ENCODE measurements at regions not wholly inside any gene's neighbourhood (a gene's known extent, or its start where the extent isn't known, plus 50 kb on each side); places are given as distances from the start of the nearest gene placed in this dataset.
"Not testable (repeated sequence)": the region's sequence is repeated elsewhere in the genome, so short reads cannot be mapped to it uniquely, and the experiment has no call there.

GRCh38 chr19:28546148-28546685, 666.7 kb downstream of the UQCRFS1 start:
- DNase-seq = no peak

DNA sequence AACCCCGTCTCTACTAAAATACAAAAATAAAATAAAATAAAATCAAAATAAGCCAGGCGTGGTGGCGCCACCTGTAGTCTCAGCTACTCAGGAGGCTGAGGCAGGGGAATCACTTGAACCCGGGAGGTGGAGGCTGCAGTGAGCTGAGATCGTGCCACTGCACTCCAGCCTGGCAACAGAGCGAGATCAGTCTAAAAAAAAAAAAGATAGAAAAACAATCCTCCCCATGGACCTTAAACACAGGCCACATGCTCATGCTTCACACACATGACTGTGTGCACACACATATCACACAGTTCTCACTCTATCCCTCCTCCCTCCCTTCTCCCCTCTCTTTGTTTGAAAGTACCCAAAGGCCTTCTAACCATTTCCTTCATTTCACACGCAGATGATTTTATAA, 667.6 kb downstream of the UQCRFS1 start:
- DNase-seq = not testable (repeated sequence)

DNA sequence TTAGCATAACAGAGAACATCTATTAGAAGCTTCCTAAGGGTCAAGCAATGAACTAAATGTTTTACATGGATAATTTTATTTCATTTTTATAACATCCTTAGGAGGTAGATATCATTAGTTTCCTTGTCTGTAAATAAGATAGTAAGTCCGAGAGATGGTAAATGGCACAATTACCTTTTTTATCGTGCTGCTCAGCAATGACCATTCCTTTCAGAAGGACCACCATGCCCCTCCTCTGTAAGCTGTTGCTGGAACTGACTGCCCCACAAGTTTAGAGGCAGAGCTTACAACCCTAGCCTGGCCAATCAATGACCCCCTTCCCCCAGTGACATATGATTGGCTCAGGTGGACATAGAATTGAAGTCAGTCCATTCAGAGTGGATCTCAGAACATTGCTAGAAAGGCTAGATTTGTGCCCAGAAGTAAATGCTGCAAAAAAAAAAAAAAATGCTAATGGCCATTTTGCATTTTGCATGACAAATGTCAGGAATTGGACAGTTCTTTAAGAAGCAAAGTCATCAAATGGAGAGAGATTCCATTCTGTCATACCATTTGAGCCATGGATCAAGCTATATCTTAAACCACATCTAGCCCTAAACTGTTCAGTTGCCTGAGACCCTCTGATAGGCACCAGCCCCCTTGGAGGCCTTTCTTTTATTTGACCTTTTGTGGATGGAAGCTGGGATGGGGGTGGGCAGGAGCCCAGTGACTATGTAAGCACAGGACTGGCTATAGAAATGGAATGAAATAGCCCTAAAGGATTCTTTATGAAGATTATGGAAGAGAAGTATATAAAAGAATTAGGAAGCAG, 668.3 kb downstream of the UQCRFS1 start:
- DNase-seq = no peak

DNA sequence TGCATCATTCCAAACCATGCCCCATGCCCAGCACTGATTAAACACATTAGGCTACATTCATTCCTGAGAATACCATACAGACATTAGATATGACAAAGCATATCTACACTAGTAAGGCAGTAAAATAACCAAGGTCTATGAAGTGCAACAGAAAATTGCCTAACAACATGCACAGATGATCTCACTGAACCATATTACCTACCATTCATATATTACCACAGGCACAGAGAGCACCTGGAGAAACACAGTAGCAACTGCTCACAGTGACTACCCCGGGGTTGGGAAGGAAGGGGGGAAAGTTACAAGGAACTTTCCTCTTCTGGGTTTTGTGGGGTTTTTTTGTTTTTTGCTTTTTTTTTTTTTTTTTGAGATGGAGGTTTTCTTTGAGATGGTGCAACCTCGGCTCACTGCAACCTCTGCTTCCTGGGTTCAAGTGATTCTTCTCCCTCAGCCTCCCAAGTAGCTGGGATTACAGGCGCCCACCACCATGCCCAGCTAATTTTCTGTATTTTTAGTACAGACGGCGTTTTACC, 669.6 kb downstream of the UQCRFS1 start:
- DNase-seq = no peak

DNA sequence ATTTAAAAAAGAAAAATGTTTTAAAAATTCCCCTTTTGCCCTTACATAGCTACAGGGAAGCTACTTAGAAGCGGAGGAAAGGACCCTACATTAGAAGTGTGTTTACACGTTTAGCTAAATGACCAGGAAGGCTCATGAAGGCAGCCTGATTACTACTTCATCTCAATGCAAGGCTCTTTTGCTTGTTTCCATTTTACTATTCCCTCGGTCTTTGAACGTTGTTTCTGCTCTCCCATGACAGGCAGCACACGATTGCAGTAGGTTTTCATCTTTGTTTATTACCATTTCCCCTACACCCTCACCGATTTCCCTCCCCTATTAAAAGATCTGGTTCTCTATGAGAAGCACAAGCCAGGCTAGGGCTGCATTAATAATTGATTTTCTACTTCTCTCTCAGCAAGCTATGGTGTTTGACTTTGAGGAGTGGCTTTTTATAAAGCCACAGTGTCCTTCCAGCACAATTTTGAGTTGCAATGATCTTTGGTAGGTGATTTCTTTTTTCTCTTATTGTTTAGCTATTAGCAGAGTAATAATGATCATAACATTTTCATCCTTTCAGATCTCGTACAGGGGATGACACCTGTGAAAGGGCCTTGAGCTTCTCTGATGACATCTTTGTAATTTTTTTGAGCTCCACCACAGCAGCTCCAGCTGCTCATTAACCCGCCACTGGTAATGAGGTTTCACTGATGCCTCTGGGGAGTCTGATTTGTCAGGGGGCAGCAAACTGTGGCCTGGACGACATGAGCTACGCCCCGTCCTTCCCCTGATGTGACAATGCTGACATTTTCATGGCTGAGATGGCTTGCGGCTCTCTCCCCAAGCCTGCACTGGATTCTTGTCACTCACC, 670.3 kb downstream of the UQCRFS1 start:
- DNase-seq = no peak

DNA sequence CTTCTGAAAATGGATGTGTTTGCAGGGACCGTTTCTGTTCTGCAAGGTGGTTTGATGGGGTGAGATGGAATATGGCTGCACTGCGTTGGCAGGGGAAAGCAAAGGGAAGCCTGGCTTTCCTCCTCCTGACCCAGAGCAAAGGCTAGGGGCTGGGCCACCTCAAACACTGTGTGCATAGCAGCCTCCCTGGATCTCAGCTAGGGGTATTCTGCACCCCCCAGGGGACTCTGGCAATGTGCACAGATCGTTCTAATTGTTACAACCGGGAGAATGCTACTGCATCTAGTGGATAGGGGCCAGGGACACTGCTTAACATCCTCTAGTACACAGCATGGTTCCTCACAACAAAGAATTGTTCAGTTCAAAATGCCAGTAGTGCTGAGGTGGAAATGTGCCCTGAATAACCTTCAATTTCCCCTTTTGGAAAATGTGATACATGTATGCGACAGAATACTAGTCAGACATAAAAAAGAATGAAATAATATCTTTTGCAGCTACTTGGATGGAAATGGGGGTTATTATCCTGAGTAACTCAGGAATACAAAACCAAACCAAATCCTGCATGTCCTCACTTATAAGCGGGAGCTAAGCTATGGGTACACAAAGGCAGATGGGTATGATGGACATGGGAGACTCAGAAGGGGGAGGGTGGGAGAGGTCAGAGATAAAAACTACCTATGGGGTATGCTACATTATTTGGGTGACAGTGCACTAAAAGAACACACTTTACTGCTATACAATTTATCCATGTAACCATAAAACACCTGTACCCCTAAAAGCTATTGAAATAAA, 671.2 kb downstream of the UQCRFS1 start:
- DNase-seq = no peak

DNA sequence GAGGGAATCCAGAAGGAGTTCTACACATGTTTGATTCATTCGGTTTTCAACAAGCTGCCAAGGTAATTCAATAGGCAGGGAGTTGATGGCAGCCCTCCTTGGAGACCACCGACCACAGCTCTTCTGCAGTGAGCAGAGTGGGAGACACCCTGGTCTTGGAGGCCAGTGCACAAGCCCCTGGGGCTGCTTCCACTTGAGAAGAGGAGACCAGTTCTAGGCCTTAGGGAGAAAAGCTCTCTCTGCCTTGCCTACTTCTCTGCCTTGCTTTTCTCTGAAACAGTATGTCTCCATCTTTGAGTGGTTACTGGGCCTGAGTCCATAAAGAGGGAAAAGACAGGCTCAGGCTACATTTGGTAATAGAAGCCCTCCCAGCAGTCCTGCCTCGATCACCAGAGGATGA, 671.9 kb downstream of the UQCRFS1 start:
- no peak for DNase-seq

DNA sequence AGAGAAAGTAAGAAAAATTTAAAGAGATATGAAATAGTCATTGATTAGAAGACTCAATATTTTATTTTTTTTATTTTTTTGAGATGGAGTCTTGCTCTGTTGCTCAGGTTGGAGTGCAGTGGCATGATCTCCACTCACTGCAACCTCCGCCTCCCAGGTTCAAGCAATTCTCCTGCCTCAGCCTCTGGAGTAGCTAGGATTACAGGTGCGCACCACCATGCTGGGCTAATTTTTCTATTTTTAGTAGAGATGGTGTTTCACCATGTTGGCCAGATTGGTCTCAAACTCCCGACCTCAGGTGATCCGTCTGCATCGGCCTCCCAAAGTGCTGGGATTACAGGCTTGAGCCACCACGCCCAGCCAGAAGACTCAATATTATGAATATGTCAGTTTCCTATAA, 672.6 kb downstream of the UQCRFS1 start:
- not testable (repeated sequence) for DNase-seq

DNA sequence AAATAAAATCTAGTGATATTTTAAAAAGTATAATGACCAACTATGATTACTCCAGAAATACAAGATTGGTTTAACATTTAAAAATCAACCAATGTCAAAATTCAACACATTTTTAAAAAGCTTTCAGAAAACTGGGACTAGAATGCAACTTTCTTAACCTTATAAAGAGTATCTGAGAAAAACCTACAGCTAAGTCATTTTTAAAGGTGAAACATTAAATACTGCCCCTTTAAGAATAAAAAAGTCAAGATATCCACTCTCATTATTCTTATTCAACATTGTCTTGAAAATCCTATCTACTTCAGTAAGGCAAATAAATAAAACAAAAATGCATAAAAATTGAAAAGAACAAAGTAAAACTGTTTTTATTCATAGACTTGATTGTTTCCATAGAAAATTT, 673.2 kb downstream of the UQCRFS1 start:
- DNase-seq = no peak

- DNase-seq = not testable (repeated sequence)
Observed at GRCh38 chr19:28538579-28538978, 674.4 kb downstream of the UQCRFS1 start.

DNA sequence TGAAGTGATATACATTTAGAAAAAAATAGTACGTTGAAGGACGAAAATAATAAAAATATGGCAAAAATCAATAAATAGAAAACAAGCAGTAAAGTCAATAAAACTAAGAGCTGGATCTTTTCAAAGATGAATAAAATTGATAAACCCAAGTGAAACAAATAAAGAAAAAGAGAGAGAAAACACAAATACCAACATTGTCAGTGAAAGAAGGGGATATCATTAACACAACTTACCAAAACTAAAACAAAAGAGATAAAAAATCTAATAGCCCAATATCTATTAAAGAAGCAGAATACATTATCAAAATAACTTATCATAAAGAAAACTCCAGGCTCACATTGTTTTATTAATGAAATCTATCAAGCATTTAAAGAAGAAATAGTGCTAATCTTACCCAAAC, 675.1 kb downstream of the UQCRFS1 start:
- no peak for DNase-seq

DNA sequence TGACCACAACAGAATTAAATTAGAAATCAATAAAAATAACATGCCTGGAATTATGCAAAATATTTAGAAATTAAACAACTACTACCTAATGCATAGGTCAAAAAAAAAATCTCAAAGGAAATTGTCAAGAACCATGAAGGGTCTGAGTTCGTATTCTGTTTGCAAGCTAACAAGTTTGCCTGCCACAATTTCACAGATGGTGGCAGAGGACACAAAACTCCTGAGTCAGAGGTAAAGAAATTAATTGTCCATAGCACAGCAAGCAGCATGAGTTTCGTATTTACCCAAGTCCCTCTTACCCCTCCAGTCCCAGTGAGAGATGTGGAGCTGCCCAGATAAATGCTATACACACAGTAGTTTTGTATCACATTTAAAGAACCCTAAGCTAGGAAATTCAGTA, 675.9 kb downstream of the UQCRFS1 start:
- no peak for DNase-seq

DNA sequence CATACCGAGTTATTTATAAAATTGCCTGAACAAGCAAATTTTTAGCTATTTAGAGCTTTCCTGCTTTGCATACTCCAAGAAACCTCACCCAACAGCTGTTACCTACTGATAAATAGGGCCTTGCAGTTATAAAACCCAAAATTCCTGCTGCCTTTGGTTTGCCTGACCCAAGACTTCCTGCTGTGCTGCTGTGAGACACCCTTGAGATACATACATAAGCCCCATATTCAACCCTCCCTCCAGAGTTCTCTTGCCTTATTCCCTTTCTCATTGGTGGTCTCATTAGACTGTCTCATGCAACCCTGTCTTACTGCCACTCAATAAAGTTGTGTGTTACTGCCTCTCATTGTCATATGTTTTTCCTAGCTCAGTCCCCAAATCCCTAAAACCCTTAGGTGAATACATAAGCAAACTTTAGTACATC, 677.6 kb downstream of the UQCRFS1 start:
- DNase-seq = no peak

DNA sequence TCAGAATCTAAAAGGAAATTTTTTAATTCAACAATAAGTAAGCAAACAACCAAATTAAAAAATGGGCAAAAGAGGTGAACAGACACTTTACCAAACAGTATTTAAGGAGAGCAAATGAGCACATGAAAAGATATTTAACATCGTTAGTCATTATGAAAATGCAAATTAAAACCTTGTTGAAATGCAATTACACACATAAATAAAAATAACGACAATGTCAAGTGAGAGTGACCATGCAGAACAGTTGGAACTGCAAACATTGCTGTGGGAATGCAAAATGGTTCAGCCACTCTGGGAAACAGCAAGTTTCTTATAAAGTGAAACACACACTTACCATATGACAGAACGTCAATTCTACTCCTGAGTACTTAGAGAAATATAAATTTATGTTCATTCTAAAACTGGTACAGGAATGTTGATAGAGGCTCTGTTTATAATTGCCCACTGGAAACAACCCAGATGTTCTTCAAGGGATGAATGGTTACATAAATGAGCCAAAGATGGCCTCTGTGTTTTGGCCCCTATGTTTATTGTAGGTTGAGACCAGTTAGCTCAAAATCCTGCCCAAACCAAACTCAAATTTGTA, 678.1 kb downstream of the UQCRFS1 start:
- no peak for DNase-seq

DNA sequence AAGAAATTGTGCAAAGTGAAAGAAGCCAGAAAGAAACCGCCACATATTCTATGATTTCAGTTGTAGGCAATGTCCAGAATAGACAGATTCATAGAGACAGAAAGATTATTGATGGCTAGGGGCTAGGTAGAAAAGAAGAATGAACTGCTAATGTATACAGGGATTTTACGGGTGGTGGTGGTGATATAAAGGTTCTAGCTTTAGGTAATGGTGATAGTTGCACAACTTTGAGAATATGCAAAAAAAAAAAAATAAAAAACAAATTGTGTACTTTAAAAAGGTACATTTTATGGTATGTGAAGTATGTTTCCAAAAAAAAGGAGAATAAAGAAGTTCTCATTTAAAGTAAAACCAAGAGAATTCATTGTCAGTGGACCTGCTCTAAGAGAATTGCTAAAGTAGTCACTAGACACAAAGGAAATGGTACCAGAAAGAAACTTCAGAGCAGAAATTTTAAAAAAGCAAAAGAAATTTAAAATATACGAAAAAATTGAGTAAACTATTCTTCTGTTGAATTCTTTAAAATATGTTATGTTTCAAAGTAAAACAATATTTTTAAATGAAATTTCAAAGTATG, 680.1 kb downstream of the UQCRFS1 start:
- no peak for DNase-seq

DNA sequence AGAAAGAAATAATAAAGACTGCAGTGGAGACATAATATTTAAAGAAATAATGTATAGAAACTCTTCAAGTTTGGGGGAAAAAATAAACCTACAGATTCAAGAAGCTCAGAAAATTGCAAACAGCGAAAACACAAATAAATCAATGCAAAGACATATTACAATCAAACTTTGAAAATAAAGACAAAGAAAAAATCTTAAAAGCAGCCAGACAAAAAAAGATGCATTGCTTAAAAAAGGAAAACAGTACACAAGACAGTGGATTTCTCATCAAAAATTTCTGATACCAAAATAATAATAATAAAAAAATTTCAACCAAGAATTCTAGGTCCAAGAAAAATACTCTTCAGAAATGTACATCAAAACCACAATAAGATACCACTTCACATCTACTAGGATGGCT, 681.0 kb downstream of the UQCRFS1 start:
- DNase-seq = no peak

- DNase-seq = no peak
Observed at GRCh38 chr19:28530406-28531035, 682.4 kb downstream of the UQCRFS1 start.

DNA sequence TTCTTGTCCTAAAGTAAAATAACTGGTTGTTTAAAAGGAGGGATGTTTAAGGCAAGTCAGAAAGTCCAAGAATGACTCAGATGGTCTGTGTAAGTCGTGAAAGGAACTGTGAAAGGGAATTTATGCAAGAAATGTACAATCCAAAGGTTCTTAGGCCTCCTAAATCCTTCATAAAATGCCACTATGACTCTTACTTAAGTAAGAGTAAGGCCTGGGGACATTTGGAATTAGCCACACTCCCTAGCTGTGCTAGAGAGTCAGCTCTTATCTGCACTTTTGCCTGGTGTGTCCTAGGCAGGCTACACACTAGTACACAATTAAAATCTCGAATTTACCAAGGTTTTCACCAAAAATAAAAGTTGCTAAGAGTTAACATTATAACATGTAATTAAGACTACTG, 686.9 kb downstream of the UQCRFS1 start:
- DNase-seq = no peak

GRCh38 chr19:28523619-28524018, 689.3 kb downstream of the UQCRFS1 start:
- DNase-seq = no peak

- no peak for DNase-seq
Observed at GRCh38 chr19:28522545-28522922, 690.4 kb downstream of the UQCRFS1 start.
